Keratinocyte (primary cell): ENCODE measurements at regions not wholly inside any gene's neighbourhood (a gene's known extent, or its start where the extent isn't known, plus 50 kb on each side); places are given as distances from the start of the nearest gene placed in this dataset.
A peak's percentile ranks its signal among the peaks of the same experiment; 100 is the strongest.

Experiments
- DNase-seq: peaks from one replicate; pipeline ENCODE4 v3.0.0-alpha.2; 2011; ENCODE audit warnings: low read depth, missing footprints, low spot score
- FAIRE-seq: peaks from 2 replicates; lab custom pipeline; 2011; peaks lifted over from hg19 to GRCh38; lab: Jason Lieb, UNC
- H2AFZ ChIP-seq: 2 replicates; pipeline ENCODE4 v1.6.0; 2012; ENCODE audit warnings: low read length, control low read depth, inconsistent platforms; ENCODE audit not compliant: control insufficient read depth
- H3K27ac ChIP-seq: 2 replicates; pipeline ENCODE4 v1.5.1; 2011; ENCODE audit warnings: low read length; ENCODE audit not compliant: control insufficient read depth, insufficient read depth
- H3K27me3 ChIP-seq: 3 replicates; pipeline ENCODE4 v1.6.0; 2011; ENCODE audit warnings: low read length; ENCODE audit not compliant: control insufficient read depth, insufficient read depth; ENCODE audit errors: extremely low read depth
- H3K36me3 ChIP-seq, 2 experiments: 2 replicates in 1 of 2; 3 replicates in 1 of 2; pipeline ENCODE4 v1.5.1; 2011; ENCODE audit warnings: low read length in 2 of 2, mild to moderate bottlenecking in 1 of 2; ENCODE audit not compliant: control insufficient read depth in 2 of 2, insufficient read depth in 2 of 2; ENCODE audit errors: extremely low read depth in 1 of 2
- H3K4me1 ChIP-seq: 3 replicates; pipeline ENCODE4 v1.5.1; 2011; ENCODE audit warnings: low read length; ENCODE audit not compliant: control insufficient read depth, insufficient read depth; ENCODE audit errors: extremely low read depth
- H3K4me2 ChIP-seq: 3 replicates; pipeline ENCODE4 v1.6.0; 2011; ENCODE audit warnings: low read depth, low read length; ENCODE audit not compliant: control insufficient read depth, insufficient read depth; ENCODE audit errors: extremely low read depth
- H3K4me3 ChIP-seq, 3 experiments: fragments of 200-600 bp in 1 of 3; sonication (generic) in 1 of 3; 2 replicates in 2 of 3; 3 replicates in 1 of 3; pipeline ENCODE4 v1.5.1; 2011 to 2016; ENCODE audit warnings: low read length in 3 of 3, mild to moderate bottlenecking in 3 of 3, control low read depth in 2 of 3, inconsistent platforms in 1 of 3, low read depth in 1 of 3, mixed read lengths in 1 of 3, mixed run types in 1 of 3, moderate library complexity in 1 of 3; ENCODE audit not compliant: control insufficient read depth in 2 of 3, insufficient read depth in 2 of 3; ENCODE audit errors: extremely low read depth in 1 of 3
- H3K79me2 ChIP-seq: 2 replicates; pipeline ENCODE4 v1.6.0; 2012; ENCODE audit warnings: low read length; ENCODE audit not compliant: control insufficient read depth, insufficient read depth
- H3K9ac ChIP-seq: 3 replicates; pipeline ENCODE4 v1.6.0; 2011; ENCODE audit warnings: low read length; ENCODE audit not compliant: control insufficient read depth, insufficient read depth; ENCODE audit errors: extremely low read depth
- H3K9me1 ChIP-seq: 3 replicates; pipeline ENCODE4 v1.6.0; 2011; ENCODE audit warnings: low read length; ENCODE audit not compliant: control insufficient read depth, insufficient read depth; ENCODE audit errors: extremely low read depth
- H3K9me3 ChIP-seq: 2 replicates; pipeline ENCODE4 v1.5.1; 2012; ENCODE audit warnings: low read depth, low read length; ENCODE audit not compliant: control insufficient read depth
- H4K20me1 ChIP-seq: 3 replicates; pipeline ENCODE4 v1.6.0; 2011; ENCODE audit warnings: low read length; ENCODE audit not compliant: control insufficient read depth, insufficient read depth; ENCODE audit errors: extremely low read depth
- CTCF ChIP-seq, 3 experiments: IDR thresholded peaks in 1 of 3; conservative IDR thresholded peaks in 1 of 3; optimal IDR thresholded peaks in 1 of 3; 2 replicates in 2 of 3; 3 replicates in 1 of 3; pipeline versions ENCODE3 to v1.5.1; 2011; ENCODE audit warnings: low read length in 3 of 3, mild to moderate bottlenecking in 3 of 3, moderate library complexity in 2 of 3, control low read depth in 1 of 3, inconsistent platforms in 1 of 3; ENCODE audit not compliant: insufficient read depth in 2 of 3; ENCODE audit errors: extremely low read depth in 1 of 3
- EZH2 ChIP-seq: IDR thresholded peaks from one replicate; pipeline ENCODE4 v1.6.1; 2012; ENCODE audit warnings: inconsistent platforms, mild to moderate bottlenecking, low read length, moderate library complexity
- dilution Hi-C: fragments of 300-500 bp; cut with MboI; formaldehyde crosslinking; loops from one replicate; pipeline ENCODE4 v1.7.0; 2020; ENCODE audit warnings: low sequenced_read_pairs; ENCODE audit not compliant: extremely low pct_ligation_motif_present

- H3K36me3 ChIP-seq: no peaks in the 10 kb centered on the region
- H3K27me3 ChIP-seq: no peaks in the 10 kb centered on the region
- H3K4me3 ChIP-seq: no peak overlapping the region
- no peak for DNase-seq
- H3K4me2 ChIP-seq: no peak overlapping the region
- no peak overlapping the region for H2AFZ ChIP-seq
- H3K9me1 ChIP-seq: no peaks in the 10 kb centered on the region
- H3K27ac ChIP-seq: no peak overlapping the region
- H3K4me1 ChIP-seq: no peaks in the 10 kb centered on the region
- dilution Hi-C loops: no loop called here
- no peaks in the 10 kb centered on the region for H3K79me2 ChIP-seq
- no peak for TF ChIP-seq EZH2
- no peak for TF ChIP-seq CTCF (optimal IDR thresholded peaks at IDR 0.05 in 1 of 3, IDR thresholded peaks at IDR 0.05 in 1 of 3, conservative IDR thresholded peaks at IDR 0.05 in 1 of 3; ENCODE audit: extremely low read depth in 1 of 3, insufficient read depth in 2 of 3, low read length in 3 of 3)
- H4K20me1 ChIP-seq: no peaks in the 10 kb centered on the region
- peaks cover 12% of the 10 kb centered on the region for H3K9me3 ChIP-seq
- no peak for FAIRE-seq
- H3K9ac ChIP-seq: no peak overlapping the region
These were observed 86.8 kb downstream of the SLC25A15 start for GRCh38 chr13:40876020-40876738.

- DNase-seq (no peak), FAIRE-seq (peak; percentile 9)
- H3K27me3 ChIP-seq: no peaks in the 10 kb centered on the region
- no peaks in the 10 kb centered on the region for H3K4me1 ChIP-seq
- no peak overlapping the region for H3K4me2 ChIP-seq
- H3K4me3 ChIP-seq: no peak overlapping the region
- H3K36me3 ChIP-seq: no peaks in the 10 kb centered on the region
- H4K20me1 ChIP-seq: no peaks in the 10 kb centered on the region
- H2AFZ ChIP-seq: no peak overlapping the region
- H3K9me3 ChIP-seq: peaks cover 12% of the 10 kb centered on the region
- no peak overlapping the region for H3K27ac ChIP-seq
- no peak overlapping the region for H3K9ac ChIP-seq
- H3K79me2 ChIP-seq: no peaks in the 10 kb centered on the region
- H3K9me1 ChIP-seq: no peaks in the 10 kb centered on the region
- dilution Hi-C loops: no loop called here
- TF ChIP-seq EZH2 (no peak), CTCF (optimal IDR thresholded peaks at IDR 0.05 in 1 of 3, IDR thresholded peaks at IDR 0.05 in 1 of 3, conservative IDR thresholded peaks at IDR 0.05 in 1 of 3; ENCODE audit: extremely low read depth in 1 of 3, insufficient read depth in 2 of 3, low read length in 3 of 3) (no peak)
These were observed 88.9 kb downstream of the SLC25A15 start for GRCh38 chr13:40878321-40878720.
